NCI-H226 (cell line): ENCODE measurements at regions not wholly inside any gene's neighbourhood (a gene's known extent, or its start where the extent isn't known, plus 50 kb on each side); places are given as distances from the start of the nearest gene placed in this dataset.

Experiments
- DNase-seq: peaks from one replicate; pipeline ENCODE4 v3.0.0-alpha.2; 2015

DNA sequence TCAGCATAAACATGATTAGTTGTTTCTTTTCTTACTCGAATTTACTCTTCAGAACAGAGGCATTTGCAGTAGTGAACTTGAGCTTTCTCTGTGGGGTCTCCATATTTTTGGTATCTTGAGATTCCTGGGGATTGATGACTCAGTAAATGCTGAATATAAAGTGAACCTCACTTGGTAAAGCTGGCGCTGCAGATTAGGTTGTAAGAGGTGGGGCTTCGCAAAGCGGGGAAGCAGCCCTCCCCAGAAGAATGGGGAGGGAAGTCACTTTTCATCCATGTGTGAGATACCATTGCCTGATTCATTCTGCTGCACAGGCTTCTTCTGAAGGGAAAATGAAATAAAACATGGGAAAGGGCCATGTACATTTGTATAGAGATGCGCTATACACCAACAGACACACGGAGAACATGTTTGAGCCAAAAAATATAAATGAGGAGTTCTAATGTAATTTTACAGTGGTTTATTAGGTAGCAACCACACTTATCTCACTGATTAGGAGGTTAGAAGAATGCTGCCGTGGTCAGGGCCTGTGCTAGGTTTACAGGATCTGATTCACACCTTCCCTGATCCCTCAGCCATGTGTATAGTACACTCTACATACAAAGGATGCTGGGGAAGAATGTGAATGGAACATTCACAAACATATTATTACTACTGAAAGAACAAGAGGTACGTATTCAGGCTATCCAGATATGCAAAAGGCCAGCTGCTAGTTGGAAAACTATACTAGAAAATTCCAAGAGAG is 63.5 kb downstream of the DNTTIP2 start:
- DNase-seq: peak; percentile 59

DNA sequence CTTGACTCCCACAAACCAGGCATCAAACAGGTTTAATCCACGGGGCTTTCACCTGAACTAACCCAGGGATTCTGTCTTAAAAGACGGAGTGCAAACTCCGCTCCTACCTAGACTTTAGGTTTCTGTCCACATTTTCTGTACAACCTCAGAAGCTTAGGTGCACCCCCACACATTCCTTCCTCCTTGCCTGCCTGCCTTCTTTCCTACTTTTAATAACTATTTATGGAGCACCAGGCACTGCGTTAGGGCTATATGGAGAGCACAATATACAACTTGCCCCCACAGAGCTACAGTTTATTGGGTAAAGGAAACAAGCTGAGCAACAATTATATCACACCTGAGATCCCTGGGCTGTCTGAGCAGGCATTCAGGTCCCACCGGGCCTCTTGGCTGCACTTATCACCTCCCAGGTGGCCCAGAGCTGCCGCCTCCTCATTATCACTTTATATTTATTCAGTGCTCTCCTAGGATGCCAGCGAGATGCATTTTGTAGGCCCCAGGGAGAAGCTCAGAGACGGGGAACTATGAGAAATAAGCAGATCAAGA is 64.1 kb downstream of the DNTTIP2 start:
- DNase-seq: no peak

DNA sequence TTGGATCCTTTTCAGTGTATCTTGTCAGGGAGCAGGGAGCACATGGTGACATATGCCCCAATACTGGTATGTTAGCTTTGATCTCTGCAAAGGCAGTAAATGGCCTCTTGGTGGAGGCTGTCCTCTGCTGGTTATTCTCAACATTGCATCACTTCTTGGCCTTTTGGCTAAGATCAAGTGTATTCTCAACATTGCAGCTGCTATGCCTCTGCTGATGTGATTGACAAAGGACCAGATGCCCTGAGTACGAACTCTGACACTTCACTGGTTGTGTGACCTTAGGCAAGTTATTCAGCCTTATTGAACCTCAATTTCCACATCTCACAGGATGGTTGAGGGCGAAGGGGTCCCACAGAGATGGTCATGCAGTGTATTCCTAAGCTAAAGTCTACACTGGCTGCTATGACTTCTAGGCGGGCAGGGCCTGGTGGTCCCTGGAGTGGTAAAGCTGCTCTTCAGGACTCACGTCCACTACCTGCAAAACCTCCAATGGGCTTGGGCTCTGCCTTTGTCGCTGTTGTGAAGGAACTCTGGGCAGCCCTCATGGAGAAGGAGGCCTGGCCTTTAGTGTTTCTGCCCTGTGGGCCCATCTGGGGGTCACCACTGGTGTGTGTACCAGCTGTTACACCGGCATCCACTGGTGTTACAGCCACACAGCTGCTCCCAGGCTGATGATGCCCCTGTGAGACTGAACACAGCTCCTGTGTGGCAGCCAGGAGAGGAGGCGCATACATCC is 64.8 kb downstream of the DNTTIP2 start:
- peak; percentile 50 for DNase-seq

DNA sequence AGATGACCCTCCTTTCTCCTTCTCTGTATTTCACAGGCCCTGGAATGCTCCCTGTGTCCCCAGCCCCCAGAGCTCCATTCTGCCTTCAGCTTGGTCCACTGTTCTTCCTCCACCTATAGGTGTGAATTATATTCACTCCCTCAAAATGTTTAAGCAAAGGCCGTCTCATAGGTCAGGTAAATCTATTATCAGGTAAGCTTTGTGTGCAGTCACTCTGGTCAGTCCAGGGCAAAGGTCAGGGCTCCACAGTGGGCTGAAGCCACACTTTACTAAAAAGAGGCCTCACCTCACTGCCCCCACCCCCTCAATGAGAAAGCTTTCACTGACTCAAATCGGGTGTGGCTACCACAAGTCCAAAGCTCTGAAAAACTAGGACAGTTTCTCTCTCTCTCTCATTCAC is 65.9 kb downstream of the DNTTIP2 start:
- DNase-seq: no peak

DNA sequence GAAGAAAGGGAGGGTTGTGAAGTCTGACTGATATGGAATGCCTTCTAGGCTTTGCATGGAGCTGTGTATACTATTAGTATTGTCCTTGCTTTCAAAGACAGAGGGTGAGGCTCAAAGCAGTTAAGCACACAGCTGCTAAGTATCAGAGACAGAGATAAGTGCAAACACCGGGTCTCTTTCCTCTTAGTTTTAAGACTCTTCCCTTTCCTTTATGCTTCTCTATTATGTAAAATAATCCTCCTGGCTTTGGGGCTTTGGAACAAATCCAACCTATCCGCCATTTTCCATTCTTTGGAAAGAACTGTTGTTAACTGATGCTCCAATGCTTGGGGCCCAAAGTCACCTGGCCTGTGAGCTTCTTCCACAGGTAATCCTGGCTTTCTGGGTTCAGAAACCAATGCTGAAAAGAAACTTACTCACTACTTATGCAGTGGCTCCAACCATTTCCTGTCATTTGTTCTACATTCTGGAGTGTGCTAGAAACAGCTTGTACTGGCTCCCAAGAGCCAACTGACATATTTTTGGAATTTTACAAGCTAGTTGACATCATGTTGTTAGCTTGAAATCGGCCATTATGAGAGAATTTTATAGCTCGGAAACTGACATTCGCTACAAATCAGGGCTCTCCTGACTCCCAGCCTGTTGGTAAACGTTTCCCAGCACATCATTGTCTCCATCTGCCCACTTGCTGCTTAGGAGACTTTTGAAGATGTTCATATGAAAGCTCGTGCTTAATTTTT is 67.5 kb downstream of the DNTTIP2 start:
- no peak for DNase-seq

DNA sequence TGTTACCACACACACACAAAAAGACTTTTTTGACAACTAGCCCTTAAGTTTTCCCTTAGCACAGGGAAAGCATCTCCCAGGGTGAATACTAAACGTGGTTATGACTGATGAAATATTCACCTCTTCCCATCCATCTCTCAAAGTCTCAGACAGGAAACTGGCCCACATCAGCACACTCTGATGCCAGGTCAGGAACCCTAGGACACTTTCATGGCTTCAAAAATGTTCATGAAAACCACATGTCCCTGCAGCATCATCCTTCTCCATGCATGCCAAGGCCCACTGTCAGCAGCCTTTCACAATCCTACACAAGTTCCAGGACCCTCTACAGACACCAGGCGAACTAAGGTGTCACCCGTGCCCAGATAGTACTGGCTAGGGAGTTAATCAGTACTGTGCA is 68.7 kb downstream of the DNTTIP2 start:
- peak; percentile 50 for DNase-seq

DNA sequence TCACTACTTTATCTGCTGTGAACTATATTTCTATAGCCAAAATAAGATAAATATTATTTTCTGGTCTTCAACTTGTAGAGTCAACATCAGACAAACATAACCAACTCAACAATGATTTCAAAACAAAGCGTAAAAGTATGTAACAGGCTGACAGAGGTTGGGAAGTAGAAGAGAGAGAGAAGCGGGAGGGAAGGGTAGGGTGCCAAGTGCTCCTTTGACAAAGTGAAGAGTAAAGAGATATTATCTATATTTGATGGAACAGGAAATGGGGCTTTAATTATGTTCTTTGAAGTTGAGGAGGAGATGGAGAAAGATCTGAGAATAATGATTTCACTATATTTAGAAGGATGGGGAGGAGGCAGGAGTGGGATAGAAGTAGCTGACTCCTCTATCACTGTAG is 70.1 kb downstream of the DNTTIP2 start:
- DNase-seq: no peak

DNA sequence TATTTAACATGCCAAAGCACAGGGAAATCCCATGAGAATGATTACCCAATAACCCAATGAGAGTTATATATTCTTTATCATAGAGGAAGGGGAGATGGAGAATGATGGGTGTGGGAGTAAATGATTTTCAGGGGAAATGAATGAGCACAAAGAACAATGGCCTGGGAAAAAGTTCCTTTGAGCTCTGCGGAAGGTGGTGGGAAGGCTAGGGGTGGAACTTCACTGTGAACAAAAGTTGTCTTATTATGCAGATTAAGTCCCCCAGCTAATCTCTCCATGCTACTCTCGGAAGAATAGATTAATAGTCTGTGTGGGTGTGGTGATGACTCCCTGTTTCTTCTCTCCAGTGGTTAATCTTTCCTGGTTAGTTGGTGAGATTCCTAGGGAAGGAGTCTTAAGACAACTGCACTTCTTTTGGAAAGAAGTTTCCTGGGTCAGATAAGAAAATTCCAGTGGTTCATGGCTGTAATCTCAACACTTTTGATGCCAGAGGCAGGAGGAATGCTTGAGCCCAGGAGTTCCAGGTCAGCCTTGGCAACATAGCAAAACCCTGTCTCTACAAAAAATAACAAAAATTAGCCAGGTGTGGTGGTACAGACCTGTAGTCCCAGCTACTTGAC is 71.6 kb downstream of the DNTTIP2 start:
- DNase-seq: peak; percentile 87

DNA sequence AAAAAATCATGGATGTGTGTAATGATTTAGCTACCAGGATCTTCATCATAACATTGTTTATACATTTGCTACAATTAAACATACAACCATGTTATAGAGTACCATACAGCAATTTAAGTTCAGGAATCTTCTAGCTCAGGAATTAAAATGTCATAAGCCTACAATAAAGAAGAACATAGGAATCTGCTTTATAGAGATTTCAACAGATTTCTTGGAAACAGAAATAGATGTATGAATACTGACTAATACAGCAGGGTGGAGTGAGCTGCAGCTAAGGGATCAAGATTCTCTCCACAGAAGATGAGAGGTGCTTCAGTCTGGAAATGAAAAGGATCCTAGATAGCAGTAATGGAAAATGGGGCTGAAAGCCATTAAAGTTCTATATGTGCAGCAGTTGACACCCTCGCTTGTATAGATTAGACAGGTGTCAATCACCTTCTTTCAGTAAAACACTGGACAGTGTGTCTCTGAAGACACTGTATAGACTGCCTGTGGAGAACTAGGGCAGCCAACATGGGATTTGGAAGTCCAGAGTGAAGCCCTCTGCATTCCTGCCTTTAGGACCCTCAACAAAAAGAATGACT is 73.9 kb downstream of the DNTTIP2 start:
- DNase-seq: no peak

DNA sequence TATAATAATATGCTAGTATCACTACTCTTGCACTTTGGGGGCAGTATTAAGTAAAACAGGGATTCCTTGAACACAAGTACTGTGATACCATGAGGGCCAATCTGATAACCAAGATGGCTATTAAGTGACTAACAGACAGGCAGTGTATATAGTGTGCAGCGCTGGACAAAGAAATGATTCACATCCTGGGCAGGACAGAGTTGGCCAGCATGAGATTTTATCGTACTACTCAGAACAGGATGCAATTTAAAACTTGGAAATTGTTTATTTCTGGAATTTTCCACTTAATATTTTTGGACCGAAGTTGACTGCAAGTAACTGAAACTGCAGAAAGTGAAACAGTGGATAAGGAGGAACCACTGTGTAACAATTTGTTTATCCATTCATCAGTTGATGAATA is 74.6 kb downstream of the DNTTIP2 start:
- peak; percentile 84 for DNase-seq

DNA sequence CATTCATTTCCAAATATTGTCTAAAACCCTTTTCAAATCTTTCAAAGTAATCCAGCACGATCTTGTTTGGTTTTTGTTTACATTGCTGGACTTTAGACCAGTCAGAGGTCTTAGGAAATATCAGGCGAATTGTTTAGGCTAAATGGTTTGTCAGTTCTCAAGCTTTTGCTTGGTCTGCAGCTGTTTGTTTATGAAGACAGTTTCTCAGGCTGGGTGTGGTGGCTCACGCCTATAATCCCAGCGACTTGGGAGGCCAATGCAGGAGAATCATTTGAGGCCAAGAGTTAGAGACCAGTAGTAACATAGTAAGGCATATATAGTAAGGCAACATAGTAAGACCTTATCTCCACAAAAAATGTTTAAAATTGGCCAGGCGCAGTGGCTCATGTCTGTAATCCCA is 77.5 kb downstream of the DNTTIP2 start:
- no peak for DNase-seq

DNA sequence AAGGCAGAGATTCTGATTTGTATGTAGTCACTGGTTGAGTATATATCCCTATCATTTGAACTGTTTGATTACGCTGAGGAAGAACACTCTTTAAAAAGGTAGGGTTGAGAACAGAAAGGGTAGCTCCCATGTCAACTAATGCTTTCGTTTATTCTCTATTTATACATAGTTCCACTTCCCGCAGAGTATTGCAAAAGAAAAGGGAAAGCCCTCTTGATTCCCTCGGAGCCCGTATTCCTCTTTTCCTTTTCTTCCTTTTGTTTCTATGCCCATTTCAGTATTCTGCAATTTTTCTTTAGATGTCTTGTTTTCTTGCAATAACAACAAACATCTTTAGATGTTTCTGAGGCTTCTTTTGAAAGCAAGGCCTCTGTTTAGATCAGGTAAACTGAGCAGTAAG is 78.2 kb downstream of the DNTTIP2 start:
- no peak for DNase-seq

DNA sequence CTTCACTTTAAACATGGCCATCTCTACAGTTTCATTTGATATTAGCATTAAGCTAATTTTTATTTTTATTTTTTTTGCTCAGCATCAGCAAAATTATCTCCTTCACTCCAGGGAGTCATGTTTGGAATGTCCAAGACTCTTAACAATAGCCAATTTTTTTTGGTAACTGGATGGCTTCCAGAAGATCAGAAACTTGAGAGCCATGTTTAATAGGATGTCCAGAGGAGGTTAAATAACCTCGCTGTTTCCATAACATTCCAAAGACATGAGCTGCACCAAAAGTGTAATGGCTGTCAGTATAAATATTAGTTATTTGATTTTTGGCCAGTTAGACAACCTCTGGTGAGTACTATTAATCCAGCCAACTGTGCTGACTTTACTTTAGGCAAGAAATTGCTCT is 80.7 kb downstream of the DNTTIP2 start:
- peak; percentile 90 for DNase-seq

DNA sequence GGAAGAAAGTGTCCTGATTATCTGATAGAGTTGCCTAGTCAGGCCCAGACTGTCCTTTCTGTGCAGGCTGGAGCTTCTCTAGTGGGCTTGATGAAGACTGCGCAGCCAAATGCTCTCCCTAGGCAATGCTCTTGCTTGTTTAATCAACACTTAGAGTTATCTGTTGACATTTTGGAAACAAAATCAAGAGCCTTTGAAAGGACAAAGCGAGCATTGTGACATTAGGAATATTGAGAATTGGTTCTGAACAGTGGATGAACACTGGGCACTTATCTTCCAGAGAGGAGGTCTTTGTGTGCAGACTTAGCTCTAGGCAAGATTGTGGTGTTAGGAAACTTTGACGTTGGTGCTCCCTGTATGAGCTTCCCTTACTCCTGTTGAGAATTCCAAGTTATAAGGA is 94.5 kb downstream of the DNTTIP2 start:
- no peak for DNase-seq

DNA sequence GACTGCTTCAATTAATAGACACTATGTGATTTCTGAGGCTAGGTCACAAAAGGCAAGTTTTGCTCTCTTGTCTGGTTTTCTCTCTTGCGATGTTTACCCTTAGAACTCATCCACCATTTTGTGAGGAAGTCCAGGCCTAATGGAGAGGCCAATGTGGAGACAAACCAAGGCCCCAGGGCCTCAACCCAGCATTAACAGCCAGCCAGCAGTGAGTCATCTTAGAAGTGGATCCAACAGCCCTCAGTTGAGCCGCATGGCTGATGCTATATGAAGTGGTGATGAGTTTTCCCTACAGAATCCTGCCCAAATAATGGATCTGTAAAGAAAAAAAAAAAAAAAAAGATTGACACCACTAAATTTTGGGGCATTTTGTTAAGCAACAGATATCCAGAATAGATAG is 95.1 kb downstream of the DNTTIP2 start:
- no peak for DNase-seq

DNA sequence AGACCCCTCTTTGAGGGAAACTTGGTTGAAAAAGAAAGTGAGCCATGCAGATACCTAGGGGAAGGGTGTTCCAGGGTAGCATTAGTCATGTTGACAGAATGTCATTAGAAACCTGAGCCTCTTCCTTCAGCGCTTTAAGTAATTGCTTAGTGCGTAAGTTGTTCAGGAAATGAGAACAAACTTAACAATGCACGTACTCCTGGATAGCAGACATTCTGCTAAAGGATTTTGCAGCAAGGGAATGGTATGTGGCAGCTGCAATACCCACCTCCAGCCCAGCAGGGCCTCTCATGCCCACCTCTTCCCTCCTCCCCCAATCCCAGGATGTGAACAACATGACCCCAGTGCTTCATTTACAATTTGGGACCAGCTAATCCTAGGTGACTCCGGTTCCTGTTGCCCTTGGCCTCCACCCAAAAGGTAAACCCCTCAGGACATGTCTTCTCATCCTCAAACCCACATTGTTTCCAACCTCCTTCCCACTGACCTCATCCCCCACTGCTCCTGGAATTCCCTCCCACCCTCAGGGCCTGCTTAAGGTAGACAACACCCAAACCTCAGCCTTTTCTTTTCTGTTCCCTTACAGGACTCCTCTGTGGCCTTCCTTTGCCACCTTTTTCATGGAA is 98.0 kb upstream of the BCAR3 start:
- peak; percentile 98 for DNase-seq

DNA sequence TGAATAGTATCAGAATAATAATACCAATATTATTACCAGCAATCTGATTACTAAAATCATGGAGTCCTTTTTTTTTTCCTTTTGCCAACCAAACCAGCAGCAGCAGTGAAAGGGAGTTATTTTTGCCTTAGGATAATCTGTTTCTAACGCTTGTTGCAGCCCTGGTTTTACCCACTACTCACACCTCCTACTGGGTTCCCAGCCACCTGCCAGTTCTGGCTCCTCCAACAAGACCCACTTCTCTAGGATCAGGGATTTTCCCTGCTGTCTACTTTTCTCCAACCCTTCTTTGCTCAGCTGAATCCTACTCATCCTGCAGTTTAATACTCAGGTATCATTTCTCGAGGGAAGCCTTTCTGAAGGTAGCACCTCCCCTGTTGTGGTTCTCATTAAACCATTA is 96.8 kb upstream of the BCAR3 start:
- no peak for DNase-seq

DNA sequence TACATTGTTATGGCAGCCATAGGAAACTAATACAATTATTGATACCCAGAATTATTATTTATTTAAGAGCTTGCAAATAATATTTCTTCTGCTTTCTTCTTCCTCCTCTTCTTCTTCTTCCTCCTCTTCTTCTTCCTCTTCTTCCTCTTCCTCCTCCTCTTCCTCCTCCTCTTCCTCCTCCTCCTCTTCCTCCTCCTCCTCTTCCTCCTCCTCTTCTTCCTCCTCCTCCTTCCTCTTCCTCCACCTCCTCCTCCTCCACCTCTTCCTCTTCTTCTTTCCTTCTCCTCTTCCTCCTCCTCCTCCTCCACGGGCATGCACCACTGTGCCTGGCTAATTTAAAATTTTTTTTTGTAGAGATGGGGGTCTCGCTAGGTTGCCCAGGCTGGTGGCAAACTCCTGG is 95.6 kb upstream of the BCAR3 start:
- DNase-seq: no peak

DNA sequence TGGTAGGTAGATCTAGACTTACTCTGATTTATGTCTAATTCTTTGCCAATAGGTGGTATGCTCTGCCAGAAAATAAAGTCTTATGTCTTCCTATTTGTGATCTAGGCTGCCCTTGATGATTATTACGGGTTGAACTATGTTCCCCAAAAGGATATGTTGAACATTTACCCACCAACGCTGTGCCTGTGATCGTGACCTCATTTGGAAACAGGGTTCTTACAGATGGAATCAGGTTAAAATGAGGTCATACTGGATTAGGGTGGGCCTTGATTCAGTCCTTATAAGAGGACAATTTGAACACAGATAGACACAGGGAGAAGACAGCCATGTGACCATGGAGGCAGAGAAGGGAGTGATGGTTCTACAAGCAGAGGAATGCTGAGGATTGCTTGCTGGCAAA is 95.1 kb upstream of the BCAR3 start:
- DNase-seq: no peak

DNA sequence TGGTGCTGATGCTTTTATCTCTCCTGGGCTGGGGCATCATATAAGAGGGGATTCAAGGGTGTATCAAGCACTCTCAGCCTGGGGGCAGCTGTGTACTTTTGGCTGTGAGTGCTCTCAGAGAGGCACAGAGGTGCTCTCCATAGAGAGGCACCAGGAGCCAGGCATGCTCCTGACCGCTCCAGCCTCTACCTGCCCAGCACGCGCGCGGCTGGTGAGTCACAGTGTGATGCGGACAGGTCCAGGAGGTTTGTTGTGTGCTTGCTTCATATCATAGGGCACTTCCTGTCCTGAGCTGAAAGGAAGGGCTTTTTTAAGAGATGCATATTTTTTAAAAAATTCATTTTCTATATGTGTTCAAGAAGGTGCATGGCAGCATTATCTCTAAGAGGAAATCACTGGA is 93.6 kb upstream of the BCAR3 start:
- DNase-seq: peak; percentile 73

DNA sequence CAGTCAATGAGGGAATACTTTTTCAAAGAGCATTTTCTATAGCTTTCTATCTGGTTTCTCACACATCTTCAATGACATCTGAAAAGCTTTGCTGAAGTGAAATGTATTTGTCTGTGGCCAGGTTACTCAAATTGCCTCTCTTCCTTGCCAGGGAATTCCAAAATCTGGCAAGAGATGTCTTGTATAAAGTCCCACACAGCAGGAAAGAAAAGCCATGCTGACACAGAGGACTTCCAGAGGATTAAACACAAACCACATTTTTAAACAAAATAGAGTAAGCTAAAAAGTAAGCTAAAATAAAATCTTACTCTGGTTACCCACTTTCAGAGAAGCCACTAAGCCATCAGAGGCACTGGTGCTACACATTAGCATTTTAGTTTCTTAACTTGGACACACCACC is 93.1 kb upstream of the BCAR3 start:
- DNase-seq: no peak
